Medulla oblongata (tissue), 1 donor: ENCODE measurements at regions not wholly inside any gene's neighbourhood (a gene's known extent, or its start where the extent isn't known, plus 50 kb on each side); places are given as distances from the start of the nearest gene placed in this dataset.
"Not testable (repeated sequence)": the region's sequence is repeated elsewhere in the genome, so short reads cannot be mapped to it uniquely, and the experiment has no call there.

Experiments used
- DNase-seq: peaks from one replicate; pipeline ENCODE4 v3.0.0-alpha.2; 2015; ENCODE audit errors: extremely low spot score

GRCh38 chr2:187610450-187610849 is 56.2 kb upstream of the TFPI start:
- DNase-seq = not testable (repeated sequence)

- no peak for DNase-seq
Observed at GRCh38 chr2:187612857-187613256, 58.6 kb upstream of the TFPI start.

- DNase-seq = no peak
Observed at GRCh38 chr2:187614756-187615155, 60.5 kb upstream of the TFPI start.

GRCh38 chr2:187615364-187615763 is 61.1 kb upstream of the TFPI start:
- DNase-seq = no peak

GRCh38 chr2:187615902-187616301 is 61.7 kb upstream of the TFPI start:
- DNase-seq = no peak

GRCh38 chr2:187617120-187617519 is 62.9 kb upstream of the TFPI start:
- no peak for DNase-seq

- no peak for DNase-seq
Observed at GRCh38 chr2:187617905-187618304, 63.7 kb upstream of the TFPI start.

GRCh38 chr2:187618813-187619212 is 64.6 kb upstream of the TFPI start:
- no peak for DNase-seq

GRCh38 chr2:187627153-187627552 is 72.9 kb upstream of the TFPI start:
- no peak for DNase-seq

- not testable (repeated sequence) for DNase-seq
Observed at GRCh38 chr2:187636731-187637391, 82.6 kb upstream of the TFPI start.

- DNase-seq = not testable (repeated sequence)
Observed at GRCh38 chr2:187637392-187637740, 83.1 kb upstream of the TFPI start.

- DNase-seq = not testable (repeated sequence)
Observed at GRCh38 chr2:187637771-187638170, 83.5 kb upstream of the TFPI start.

- DNase-seq = no peak
Observed at GRCh38 chr2:187638840-187639239, 84.6 kb upstream of the TFPI start.

- DNase-seq = no peak
Observed at GRCh38 chr2:187640926-187641510, 86.8 kb upstream of the TFPI start.

- DNase-seq = no peak
Observed at GRCh38 chr2:187642498-187642897, 88.3 kb upstream of the TFPI start.

- DNase-seq = no peak
Observed at GRCh38 chr2:187644486-187644885, 90.3 kb upstream of the TFPI start.

- no peak for DNase-seq
Observed at GRCh38 chr2:187644981-187645380, 90.7 kb upstream of the TFPI start.

- no peak for DNase-seq
Observed at GRCh38 chr2:187646556-187646955, 92.3 kb upstream of the TFPI start.

GRCh38 chr2:187654535-187654934 is 100.3 kb upstream of the TFPI start:
- no peak for DNase-seq

GRCh38 chr2:187655001-187655400 is 100.8 kb upstream of the TFPI start:
- DNase-seq = no peak

- DNase-seq = no peak
Observed at GRCh38 chr2:187656123-187656522, 101.9 kb upstream of the TFPI start.

- no peak for DNase-seq
Observed at GRCh38 chr2:187658952-187659525, 104.8 kb upstream of the TFPI start.

GRCh38 chr2:187676050-187676449 is 121.8 kb upstream of the TFPI start:
- not testable (repeated sequence) for DNase-seq

GRCh38 chr2:187679454-187679853 is 125.2 kb upstream of the TFPI start:
- no peak for DNase-seq
